ENCODE measurements at regions not wholly inside any gene's neighbourhood (a gene's known extent, or its start where the extent isn't known, plus 50 kb on each side); places are given as distances from the start of the nearest gene placed in this dataset.

GRCh38 chr5:67549296-67549618 lies 352.7 kb upstream of the CD180 start (continued):
- no peak for TF ChIP-seq RELB (IDR thresholded peaks at IDR 0.05; ENCODE audit: low read depth)
- TF ChIP-seq STAT1 (conservative IDR thresholded peaks at IDR 0.05) = no peak
- no peak for TF ChIP-seq POLR2A (IDR thresholded peaks at IDR 0.05; ENCODE audit: low read depth, low read length)
- TF ChIP-seq ZNF384 (IDR thresholded peaks at IDR 0.05; ENCODE audit: borderline replicate concordance, low read depth, low read length) = no peak

DNA sequence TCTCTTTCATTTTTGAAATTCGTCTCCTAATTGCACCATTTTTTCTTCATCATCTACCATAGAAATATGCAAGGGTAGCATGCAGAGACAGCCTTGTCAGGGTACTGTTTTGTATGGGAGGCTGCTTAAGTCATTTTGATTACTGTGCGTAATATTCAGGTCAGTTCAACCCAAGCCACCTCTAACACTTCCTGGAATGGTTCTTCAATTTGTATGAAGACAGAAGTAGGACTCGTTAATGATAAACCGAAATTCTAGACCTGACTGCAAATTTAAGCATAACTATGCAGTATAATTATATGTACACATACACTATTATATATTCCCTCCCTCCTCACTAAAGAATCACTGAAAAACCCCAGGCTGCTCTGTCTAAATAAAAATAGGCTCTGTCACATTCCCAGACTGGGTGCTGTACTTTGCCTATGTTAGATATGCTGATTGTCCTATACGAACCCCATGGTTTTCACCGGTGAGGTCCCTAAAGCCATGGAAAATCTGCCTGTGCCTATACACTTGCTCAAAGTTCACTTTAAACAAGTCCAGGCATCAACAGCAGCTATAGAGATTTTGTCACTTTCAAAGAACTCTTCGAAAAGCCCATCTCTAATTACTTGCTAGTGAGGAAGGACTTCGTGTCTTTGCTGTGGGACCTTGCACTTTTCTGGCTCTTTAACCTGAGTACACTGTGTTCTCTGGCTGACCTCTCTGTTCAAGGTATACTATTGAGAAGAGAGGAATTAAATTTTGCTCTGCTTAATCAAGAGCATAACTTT lies 352.1 kb upstream of the CD180 start:
- Histone ChIP-seq H3K4me1 (ENCODE audit: control insufficient read depth, insufficient read depth, low read length) (no peaks in the 10 kb centered on the region), H3K4me3 (no peak overlapping the region), H4K20me1 (ENCODE audit: control insufficient read depth, insufficient read depth) (no peaks in the 10 kb centered on the region), H3K9me3 (replicated peaks; ENCODE audit: control insufficient read depth, insufficient read depth, low read length) (no peaks in the 10 kb centered on the region; the same call in 2 of the 3 replicates), H3K36me3 (ENCODE audit: control insufficient read depth in 2 of 2, insufficient read depth in 2 of 2, low read length in 1 of 2) (no peaks in the 10 kb centered on the region), H3K27ac (ENCODE audit: control insufficient read depth, insufficient read depth) (no peak overlapping the region), H3K4me2 (ENCODE audit: control insufficient read depth, insufficient read depth) (no peak overlapping the region), H3K27me3 (replicated peaks in 1 of 2; ENCODE audit: control insufficient read depth in 2 of 2, insufficient read depth in 2 of 2, low read length in 1 of 2) (no peaks in the 10 kb centered on the region), H2AFZ (ENCODE audit: control insufficient read depth, low read depth, low read length) (no peak overlapping the region), H3K9ac (ENCODE audit: control insufficient read depth, insufficient read depth, low read length) (no peak overlapping the region), H3K79me2 (ENCODE audit: control insufficient read depth, insufficient read depth, low read length) (no peaks in the 10 kb centered on the region)
- ATAC-seq (no peak; the same call in 1 of the 3 replicates), DNase-seq (ENCODE audit: low read depth, low spot score) (no peak), FAIRE-seq (no peak)
- CTCF ChIA-PET = no interaction called here
- BruUV-seq (replicated peaks) = no TSS peak
- SMC1A ChIA-PET (ENCODE audit: uncharacterized antibody, unreplicated experiment) = no interaction called here
- intact Hi-C loops (cut with micrococcal nuclease; ENCODE audit: unreplicated experiment) (no loop called here), in situ Hi-C loops (cut with MboI) (no loop called here)
- RAD21 ChIA-PET (ENCODE audit: unreplicated experiment) = no interaction called here
- POLR2A ChIA-PET = interaction anchor here (0.5 kb wide), 1 partner anchor 1815 kb away, joined by 3 read pairs; no protein-coding TSS in a partner anchor
- 47% methylated on average over 8 of the region's 8 CpGs for WGBS (ENCODE audit: insufficient coverage, insufficient replicate concordance, low lambda C conversion rate, missing lambda C conversion rate)
- no peak for TF ChIP-seq RELB (IDR thresholded peaks at IDR 0.05; ENCODE audit: low read depth)
- no peak for TF ChIP-seq CBX3 (IDR thresholded peaks at IDR 0.05; ENCODE audit: borderline replicate concordance, low read depth)
- TF ChIP-seq MYB (IDR thresholded peaks at IDR 0.05; ENCODE audit: borderline replicate concordance, low read depth, low read length) = no peak
- TF ChIP-seq, protein P1, sequence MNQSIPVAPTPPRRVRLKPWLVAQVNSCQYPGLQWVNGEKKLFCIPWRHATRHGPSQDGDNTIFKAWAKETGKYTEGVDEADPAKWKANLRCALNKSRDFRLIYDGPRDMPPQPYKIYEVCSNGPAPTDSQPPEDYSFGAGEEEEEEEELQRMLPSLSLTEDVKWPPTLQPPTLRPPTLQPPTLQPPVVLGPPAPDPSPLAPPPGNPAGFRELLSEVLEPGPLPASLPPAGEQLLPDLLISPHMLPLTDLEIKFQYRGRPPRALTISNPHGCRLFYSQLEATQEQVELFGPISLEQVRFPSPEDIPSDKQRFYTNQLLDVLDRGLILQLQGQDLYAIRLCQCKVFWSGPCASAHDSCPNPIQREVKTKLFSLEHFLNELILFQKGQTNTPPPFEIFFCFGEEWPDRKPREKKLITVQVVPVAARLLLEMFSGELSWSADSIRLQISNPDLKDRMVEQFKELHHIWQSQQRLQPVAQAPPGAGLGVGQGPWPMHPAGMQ (IDR thresholded peaks at IDR 0.05; ENCODE audit: borderline replicate concordance) = no peak
- TF ChIP-seq ZBTB40 (IDR thresholded peaks at IDR 0.05; ENCODE audit: borderline replicate concordance) = no peak
- no peak for TF ChIP-seq ZBED1 (IDR thresholded peaks at IDR 0.05; ENCODE audit: borderline replicate concordance)
- TF ChIP-seq, protein P2, sequence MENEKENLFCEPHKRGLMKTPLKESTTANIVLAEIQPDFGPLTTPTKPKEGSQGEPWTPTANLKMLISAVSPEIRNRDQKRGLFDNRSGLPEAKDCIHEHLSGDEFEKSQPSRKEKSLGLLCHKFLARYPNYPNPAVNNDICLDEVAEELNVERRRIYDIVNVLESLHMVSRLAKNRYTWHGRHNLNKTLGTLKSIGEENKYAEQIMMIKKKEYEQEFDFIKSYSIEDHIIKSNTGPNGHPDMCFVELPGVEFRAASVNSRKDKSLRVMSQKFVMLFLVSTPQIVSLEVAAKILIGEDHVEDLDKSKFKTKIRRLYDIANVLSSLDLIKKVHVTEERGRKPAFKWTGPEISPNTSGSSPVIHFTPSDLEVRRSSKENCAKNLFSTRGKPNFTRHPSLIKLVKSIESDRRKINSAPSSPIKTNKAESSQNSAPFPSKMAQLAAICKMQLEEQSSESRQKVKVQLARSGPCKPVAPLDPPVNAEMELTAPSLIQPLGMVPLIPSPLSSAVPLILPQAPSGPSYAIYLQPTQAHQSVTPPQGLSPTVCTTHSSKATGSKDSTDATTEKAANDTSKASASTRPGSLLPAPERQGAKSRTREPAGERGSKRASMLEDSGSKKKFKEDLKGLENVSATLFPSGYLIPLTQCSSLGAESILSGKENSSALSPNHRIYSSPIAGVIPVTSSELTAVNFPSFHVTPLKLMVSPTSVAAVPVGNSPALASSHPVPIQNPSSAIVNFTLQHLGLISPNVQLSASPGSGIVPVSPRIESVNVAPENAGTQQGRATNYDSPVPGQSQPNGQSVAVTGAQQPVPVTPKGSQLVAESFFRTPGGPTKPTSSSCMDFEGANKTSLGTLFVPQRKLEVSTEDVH (IDR thresholded peaks at IDR 0.05; ENCODE audit: low read depth, partially characterized antibody) = no peak
